Right ventricle myocardium superior (tissue), 1 donor: ENCODE measurements at regions not wholly inside any gene's neighbourhood (a gene's known extent, or its start where the extent isn't known, plus 50 kb on each side); places are given as distances from the start of the nearest gene placed in this dataset.
"Not testable (repeated sequence)": the region's sequence is repeated elsewhere in the genome, so short reads cannot be mapped to it uniquely, and the experiment has no call there.

ENCODE experiments used
- ATAC-seq: fragments of 200-7000 bp; cut with Tn5 transposase; one replicate; pipeline ENCODE4 v1.9.1; 2020; ENCODE audit warnings: mild to moderate bottlenecking; ENCODE audit not compliant: poor library complexity
- DNase-seq: peaks from one replicate; pipeline ENCODE4 v3.0.0-alpha.2; 2020
- intact Hi-C: fragments of 100-400 bp; cut with DNase I; formaldehyde crosslinking; loops from one replicate; pipeline ENCODE4 v1.11.2; 2022
- donor health status: DM: no; HTN: yes; CAD: no; lungs with severe emphysema.

- intact Hi-C loops = no loop called here
- DNase-seq (no peak), ATAC-seq (no peak)
Observed at GRCh38 chr7:15143936-15144335, 241.4 kb upstream of the DGKB start.

- intact Hi-C loops = no loop called here
Observed at GRCh38 chr7:15143121-15143520, 240.6 kb upstream of the DGKB start.

GRCh38 chr7:15140431-15140830 is 237.9 kb upstream of the DGKB start:
- intact Hi-C loops = no loop called here
- DNase-seq (no peak), ATAC-seq (no peak)

More at GRCh38 chr7:15143121-15143520, 240.6 kb upstream of the DGKB start:
- DNase-seq (no peak), ATAC-seq (no peak)

- intact Hi-C loops = no loop called here
- DNase-seq (no peak), ATAC-seq (no peak)
Observed at GRCh38 chr7:15131661-15132060, 229.1 kb upstream of the DGKB start.

- intact Hi-C loops = no loop called here
- ATAC-seq = no peak
- DNase-seq = no peak
Observed at GRCh38 chr7:15130666-15131541, 228.4 kb upstream of the DGKB start.

- ATAC-seq (no peak), DNase-seq (no peak)
- intact Hi-C loops = no loop called here
Observed at GRCh38 chr7:15128716-15129115, 226.2 kb upstream of the DGKB start.

GRCh38 chr7:15126653-15127052 is 224.1 kb upstream of the DGKB start:
- intact Hi-C loops, DNase-seq, ATAC-seq: not testable (repeated sequence)

- DNase-seq = no peak
- intact Hi-C loops = no loop called here
- ATAC-seq = no peak
Observed at GRCh38 chr7:15123901-15124300, 221.3 kb upstream of the DGKB start.

- ATAC-seq (no peak), DNase-seq (no peak)
- intact Hi-C loops = no loop called here
Observed at GRCh38 chr7:15113752-15114151, 211.2 kb upstream of the DGKB start.

- intact Hi-C loops = no loop called here
- DNase-seq = no peak
- ATAC-seq = no peak
Observed at GRCh38 chr7:15105711-15106110, 203.2 kb upstream of the DGKB start.

GRCh38 chr7:15104411-15105092 is 202.0 kb upstream of the DGKB start:
- DNase-seq = no peak
- no peak for ATAC-seq
- intact Hi-C loops = no loop called here

GRCh38 chr7:15099074-15099473 is 196.5 kb upstream of the DGKB start:
- DNase-seq (no peak), ATAC-seq (no peak)
- intact Hi-C loops = no loop called here

GRCh38 chr7:15096853-15097252 is 194.3 kb upstream of the DGKB start:
- ATAC-seq = no peak
- intact Hi-C loops = no loop called here

GRCh38 chr7:15094989-15095388 is 192.4 kb upstream of the DGKB start:
- ATAC-seq = no peak
- intact Hi-C loops = no loop called here
- no peak for DNase-seq

More at GRCh38 chr7:15096853-15097252, 194.3 kb upstream of the DGKB start:
- DNase-seq = no peak

GRCh38 chr7:15087771-15088170 is 185.2 kb upstream of the DGKB start:
- DNase-seq = no peak
- ATAC-seq = no peak
- intact Hi-C loops = no loop called here

GRCh38 chr7:15086862-15087261 is 184.3 kb upstream of the DGKB start:
- intact Hi-C loops = no loop called here
- no peak for ATAC-seq
- DNase-seq = no peak

GRCh38 chr7:15086131-15086611 is 183.6 kb upstream of the DGKB start:
- intact Hi-C loops = no loop called here
- ATAC-seq = no peak
- no peak for DNase-seq

GRCh38 chr7:15085366-15085765 is 182.8 kb upstream of the DGKB start:
- intact Hi-C loops = no loop called here
- DNase-seq = no peak
- ATAC-seq = no peak

GRCh38 chr7:15084368-15084767 is 181.8 kb upstream of the DGKB start:
- intact Hi-C loops = no loop called here
- no peak for ATAC-seq

GRCh38 chr7:15081891-15082290 is 179.3 kb upstream of the DGKB start:
- intact Hi-C loops = no loop called here
- ATAC-seq = no peak
- no peak for DNase-seq

More at GRCh38 chr7:15084368-15084767, 181.8 kb upstream of the DGKB start:
- DNase-seq = no peak
